GM20000 (cell line): ENCODE measurements at regions not wholly inside any gene's neighbourhood (a gene's known extent, or its start where the extent isn't known, plus 50 kb on each side); places are given as distances from the start of the nearest gene placed in this dataset.
A peak's percentile ranks its signal among the peaks of the same experiment; 100 is the strongest.

Source experiments
- DNase-seq: peaks from one replicate; pipeline ENCODE4 v3.0.0; 2012; ENCODE audit warnings: low spot score
- TF ChIP-seq, protein P1 (sequence below): IDR thresholded peaks from 2 replicates; pipeline ENCODE4 v1.5.1; 2012; ENCODE audit warnings: mild to moderate bottlenecking, control low read depth; ENCODE audit errors: extremely low read depth, missing control alignments

DNA sequence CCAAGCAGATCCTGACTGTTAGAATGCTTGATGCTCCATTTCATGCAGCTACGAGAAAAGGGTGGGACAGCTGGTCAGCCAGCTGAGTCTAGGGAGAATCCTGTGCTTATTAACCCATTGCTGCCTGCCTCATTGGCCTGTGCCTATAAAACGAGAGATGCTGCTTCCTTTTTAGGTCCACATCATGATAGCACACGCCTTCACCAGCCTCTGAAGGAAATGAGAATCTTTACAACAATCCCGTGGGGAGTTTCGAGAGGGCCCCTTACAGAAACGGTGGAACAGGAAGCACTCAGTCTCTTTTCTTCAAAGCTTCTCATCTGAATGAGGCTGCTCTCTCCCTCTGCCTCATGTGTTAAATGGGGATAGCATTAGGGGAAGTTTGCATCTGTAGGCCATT, 147.3 kb upstream of the RFLNA start:
- peak; percentile 26 for DNase-seq
- TF ChIP-seq, protein P1, sequence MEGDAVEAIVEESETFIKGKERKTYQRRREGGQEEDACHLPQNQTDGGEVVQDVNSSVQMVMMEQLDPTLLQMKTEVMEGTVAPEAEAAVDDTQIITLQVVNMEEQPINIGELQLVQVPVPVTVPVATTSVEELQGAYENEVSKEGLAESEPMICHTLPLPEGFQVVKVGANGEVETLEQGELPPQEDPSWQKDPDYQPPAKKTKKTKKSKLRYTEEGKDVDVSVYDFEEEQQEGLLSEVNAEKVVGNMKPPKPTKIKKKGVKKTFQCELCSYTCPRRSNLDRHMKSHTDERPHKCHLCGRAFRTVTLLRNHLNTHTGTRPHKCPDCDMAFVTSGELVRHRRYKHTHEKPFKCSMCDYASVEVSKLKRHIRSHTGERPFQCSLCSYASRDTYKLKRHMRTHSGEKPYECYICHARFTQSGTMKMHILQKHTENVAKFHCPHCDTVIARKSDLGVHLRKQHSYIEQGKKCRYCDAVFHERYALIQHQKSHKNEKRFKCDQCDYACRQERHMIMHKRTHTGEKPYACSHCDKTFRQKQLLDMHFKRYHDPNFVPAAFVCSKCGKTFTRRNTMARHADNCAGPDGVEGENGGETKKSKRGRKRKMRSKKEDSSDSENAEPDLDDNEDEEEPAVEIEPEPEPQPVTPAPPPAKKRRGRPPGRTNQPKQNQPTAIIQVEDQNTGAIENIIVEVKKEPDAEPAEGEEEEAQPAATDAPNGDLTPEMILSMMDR = no peak

DNA sequence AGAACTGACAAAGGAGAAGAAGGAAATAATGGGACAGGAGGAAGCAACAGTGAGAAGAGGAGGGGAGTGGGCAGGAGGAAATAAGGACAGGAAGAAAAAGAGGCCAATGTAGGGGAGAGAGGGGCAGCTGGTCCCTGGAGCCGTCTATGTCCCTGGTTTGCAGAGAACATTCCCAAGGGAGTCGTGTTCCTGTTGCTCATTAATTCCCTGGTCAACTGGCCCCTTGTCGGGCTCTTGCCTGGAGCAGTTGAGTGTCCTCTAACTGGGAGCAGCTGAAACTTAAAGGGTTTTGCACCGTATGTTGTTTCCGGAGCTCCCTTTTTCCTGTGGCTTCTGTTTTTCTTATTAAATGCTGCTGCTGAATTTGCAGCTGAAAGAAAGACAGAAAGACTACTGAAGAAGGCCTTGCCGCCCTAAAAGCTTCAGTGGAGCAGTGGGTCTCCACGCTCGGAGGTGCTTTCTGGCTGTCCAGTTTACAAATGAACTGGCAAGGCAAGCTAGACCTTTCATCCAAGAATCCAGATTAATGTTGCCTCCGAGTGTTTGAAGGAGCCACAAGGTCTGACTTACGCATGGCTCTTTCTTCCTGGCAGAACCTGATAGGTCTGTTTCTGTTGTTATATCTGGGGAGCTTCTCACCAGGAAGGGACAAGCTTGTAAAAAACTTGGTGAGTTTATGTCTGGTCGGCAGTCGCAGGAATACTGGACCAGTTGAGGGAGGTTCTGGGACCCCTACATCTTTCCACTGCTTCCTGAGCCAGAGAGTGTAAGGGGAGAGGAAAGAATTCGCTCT, 146.2 kb upstream of the RFLNA start:
- TF ChIP-seq, protein P1 = no peak
- no peak for DNase-seq

DNA sequence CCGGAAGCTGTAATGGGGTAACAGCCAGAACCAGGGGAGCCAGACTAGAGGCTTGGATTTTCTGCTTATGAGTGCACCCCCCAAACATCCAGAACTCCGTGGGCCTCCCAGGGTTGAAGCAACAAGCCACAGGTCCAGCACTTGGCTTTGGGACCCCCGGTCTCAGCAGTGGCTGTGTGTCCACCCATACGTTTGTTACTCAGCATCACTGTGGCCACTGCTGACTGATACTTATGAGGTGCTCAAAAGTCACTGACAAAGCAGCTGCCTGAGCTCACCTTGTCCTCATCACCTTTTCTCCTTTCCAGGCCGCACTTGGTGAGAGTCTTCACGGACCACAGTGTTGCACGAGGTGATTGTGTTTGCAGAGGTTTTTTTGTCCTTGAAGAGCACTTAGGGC, 145.6 kb upstream of the RFLNA start:
- DNase-seq = no peak
- TF ChIP-seq, protein P1 = no peak

DNA sequence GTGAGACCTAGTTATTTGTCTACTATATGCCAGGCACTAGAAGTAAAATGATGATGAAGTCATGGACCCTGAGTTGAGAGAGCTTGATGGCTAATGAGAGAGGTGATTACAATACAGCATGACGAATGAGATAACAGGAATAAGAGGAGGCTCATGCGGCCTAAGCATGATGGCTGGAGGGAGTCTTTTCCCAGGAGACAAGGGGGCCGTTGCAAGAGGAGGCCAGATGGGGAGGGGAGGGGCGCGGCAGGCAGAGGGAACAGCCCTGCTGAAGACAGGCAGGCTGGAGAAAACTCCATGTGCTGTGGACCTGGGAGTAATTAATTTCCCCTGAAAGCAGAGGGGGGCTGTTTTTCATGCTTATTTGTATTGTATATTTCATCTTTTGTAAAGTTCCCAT, 144.7 kb upstream of the RFLNA start:
- DNase-seq = no peak
- TF ChIP-seq, protein P1 = no peak

DNA sequence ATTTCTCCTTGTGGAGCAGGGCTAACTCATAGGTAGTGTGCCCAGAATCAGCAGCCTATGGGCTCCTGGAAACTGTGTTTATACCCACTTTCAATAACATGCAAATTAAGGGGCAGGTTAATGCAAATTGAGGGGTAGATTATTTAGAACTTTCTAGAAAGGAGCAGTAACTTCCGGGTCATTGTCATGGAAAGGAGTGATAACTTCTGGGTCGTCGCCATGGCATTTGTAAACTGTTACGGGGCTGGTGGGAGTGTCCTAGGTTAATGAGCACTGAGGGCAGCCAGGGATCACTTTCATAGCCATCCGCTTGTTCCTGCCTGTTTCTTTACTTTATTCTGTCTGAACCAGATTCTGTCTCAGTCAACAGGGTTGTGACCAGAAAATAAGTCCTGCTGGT, 143.3 kb upstream of the RFLNA start:
- TF ChIP-seq, protein P1 = no peak
- DNase-seq = no peak

DNA sequence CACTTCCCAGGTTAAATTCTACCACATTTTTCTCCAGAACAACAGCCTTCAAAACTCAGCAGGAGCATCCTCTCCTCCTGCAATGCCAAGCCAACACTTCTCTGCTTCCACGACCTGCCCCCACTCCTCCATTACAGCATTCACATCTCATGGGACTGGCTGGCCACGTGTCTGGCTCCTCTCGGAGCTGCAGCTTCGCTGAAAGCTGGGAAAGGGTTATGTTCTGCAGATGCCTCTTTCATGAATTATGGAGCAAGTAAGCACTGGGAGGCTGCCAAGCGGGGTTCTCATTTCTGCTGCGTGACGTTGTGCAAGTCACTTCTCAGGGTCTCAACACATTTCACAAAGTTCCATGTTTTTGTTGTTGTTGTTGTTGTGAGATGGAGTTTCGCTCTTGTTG, 142.2 kb upstream of the RFLNA start:
- DNase-seq = no peak
- TF ChIP-seq, protein P1 = no peak

DNA sequence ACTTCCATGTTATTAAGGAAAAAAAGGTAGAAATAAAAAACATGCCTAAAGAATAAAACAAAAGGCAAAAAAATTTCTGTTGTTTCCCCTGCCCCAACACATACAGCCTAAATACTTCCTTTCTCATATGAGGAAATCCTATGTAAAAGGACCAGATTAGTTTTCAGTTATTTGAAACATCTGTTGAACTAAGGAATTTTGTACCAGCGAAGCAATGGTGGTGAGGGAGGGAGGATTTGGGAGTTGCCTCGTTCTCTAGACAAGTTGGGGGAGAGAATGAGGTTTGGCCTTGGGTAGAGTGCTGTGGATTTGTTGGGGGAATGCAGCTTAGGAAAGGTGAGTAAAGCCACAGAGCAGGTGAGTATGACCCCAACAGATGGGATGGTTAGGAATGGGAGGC, 141.5 kb upstream of the RFLNA start:
- no peak for DNase-seq
- TF ChIP-seq, protein P1 = no peak
